Neutrophil (primary cell): ENCODE measurements at regions not wholly inside any gene's neighbourhood (a gene's known extent, or its start where the extent isn't known, plus 50 kb on each side); places are given as distances from the start of the nearest gene placed in this dataset.

Source experiments
- H3K27ac ChIP-seq: fragments of 200-600 bp; sonication (generic); 2 replicates; pipeline ENCODE4 v1.5.1; 2016; ENCODE audit warnings: mild to moderate bottlenecking, moderate library complexity
- H3K27me3 ChIP-seq: fragments of 200-600 bp; sonication (generic); 2 replicates; pipeline ENCODE4 v1.6.0; 2016; ENCODE audit warnings: mild to moderate bottlenecking
- H3K36me3 ChIP-seq: fragments of 200-600 bp; sonication (generic); 2 replicates; pipeline ENCODE4 v1.5.1; 2017
- H3K4me1 ChIP-seq, 2 experiments: fragments of 200-600 bp in 1 of 2; sonication (generic) in 1 of 2; 1 replicate in 1 of 2; 2 replicates in 1 of 2; pipeline versions ENCODE4 v1.5.1 to v1.6.1; 2013 to 2016; ENCODE audit warnings: low read depth in 1 of 2, low read length in 1 of 2, mild to moderate bottlenecking in 1 of 2, moderate library complexity in 1 of 2; ENCODE audit not compliant: control insufficient read depth in 1 of 2, insufficient read depth in 1 of 2
- H3K4me3 ChIP-seq, 2 experiments: fragments of 200-600 bp in 1 of 2; sonication (generic) in 1 of 2; 1 replicate in 1 of 2; 2 replicates in 1 of 2; pipeline ENCODE4 v1.5.1; 2013 to 2016; ENCODE audit warnings: low read depth in 1 of 2, low read length in 1 of 2, mild to moderate bottlenecking in 1 of 2, moderate library complexity in 1 of 2
- H3K9me3 ChIP-seq: fragments of 200-600 bp; sonication (generic); 2 replicates; pipeline ENCODE4 v1.5.1; 2016
- TF ChIP-seq, protein P1 (sequence below): fragments of 200-600 bp; sonication (generic); IDR thresholded peaks from 2 replicates; pipeline ENCODE4 v1.5.1; 2016; ENCODE audit warnings: antibody characterized with exemption

DNA sequence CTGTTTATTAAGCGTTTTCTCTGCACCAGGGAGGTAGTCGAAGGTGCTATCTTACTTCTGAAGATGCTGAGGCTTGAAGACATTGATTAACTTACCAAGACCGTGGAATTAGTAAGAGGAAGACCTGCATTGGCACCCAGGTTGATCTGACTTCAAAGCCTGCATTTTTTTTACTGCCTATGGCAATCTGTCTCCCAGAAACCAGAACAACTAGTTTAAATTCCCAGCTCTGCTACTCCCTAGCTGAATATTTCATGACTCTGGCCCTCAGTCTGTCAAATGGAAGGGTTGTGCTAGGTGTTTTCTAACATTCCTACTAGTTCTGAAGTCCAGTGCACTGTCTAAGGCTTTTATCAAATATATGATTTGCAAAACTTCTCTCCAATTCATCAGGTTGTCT is 52.0 kb upstream of the GRAMD1B start:
- H3K27ac ChIP-seq: no peak overlapping the region
- no peaks in the 10 kb centered on the region for H3K4me1 ChIP-seq
- H3K9me3 ChIP-seq: no peaks in the 10 kb centered on the region
- no peaks in the 10 kb centered on the region for H3K36me3 ChIP-seq
- TF ChIP-seq, protein P1, sequence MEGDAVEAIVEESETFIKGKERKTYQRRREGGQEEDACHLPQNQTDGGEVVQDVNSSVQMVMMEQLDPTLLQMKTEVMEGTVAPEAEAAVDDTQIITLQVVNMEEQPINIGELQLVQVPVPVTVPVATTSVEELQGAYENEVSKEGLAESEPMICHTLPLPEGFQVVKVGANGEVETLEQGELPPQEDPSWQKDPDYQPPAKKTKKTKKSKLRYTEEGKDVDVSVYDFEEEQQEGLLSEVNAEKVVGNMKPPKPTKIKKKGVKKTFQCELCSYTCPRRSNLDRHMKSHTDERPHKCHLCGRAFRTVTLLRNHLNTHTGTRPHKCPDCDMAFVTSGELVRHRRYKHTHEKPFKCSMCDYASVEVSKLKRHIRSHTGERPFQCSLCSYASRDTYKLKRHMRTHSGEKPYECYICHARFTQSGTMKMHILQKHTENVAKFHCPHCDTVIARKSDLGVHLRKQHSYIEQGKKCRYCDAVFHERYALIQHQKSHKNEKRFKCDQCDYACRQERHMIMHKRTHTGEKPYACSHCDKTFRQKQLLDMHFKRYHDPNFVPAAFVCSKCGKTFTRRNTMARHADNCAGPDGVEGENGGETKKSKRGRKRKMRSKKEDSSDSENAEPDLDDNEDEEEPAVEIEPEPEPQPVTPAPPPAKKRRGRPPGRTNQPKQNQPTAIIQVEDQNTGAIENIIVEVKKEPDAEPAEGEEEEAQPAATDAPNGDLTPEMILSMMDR: no peak
- H3K4me3 ChIP-seq: no peak overlapping the region
- peaks cover 12% of the 10 kb centered on the region for H3K27me3 ChIP-seq

DNA sequence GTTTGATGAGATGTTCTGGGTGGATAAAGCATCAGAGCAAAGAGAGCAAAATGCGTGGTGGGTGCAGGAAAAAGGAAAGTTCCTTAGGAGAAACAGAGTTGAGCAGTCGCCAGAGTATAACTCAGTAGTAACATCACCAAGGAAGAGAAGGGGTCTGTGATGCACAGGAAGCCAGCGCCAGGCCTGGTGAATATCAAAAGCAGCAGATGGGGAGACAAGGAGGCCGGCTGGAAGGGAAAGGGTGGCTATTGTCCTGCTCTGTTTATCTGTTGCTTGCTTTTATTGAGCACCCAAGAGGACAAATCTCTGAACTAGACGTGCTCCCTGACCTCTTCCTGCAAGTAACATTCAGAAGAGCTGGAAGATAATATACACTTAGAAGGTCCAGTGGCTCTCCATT is 52.7 kb upstream of the GRAMD1B start:
- no peak overlapping the region for H3K27ac ChIP-seq

DNA sequence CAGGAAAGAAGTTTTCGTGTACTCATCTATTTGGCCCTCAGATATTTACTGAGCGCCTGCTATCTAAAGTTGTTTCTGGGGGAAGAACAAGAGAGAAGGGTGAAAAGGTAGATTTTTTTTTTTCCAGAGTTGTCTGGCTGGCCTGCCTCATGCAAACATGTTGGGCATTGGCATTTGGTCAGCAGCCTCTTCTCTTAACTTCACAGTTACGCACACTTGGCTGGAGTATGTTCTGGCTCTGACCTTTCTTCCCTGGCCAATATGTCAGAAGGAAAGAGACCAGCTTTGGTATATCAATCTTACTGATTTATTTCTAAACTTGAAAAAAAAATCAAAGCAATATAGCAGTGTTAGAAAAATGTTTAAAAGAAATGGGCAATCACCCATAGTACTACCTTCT is 54.2 kb upstream of the GRAMD1B start:
- H3K27me3 ChIP-seq: peaks cover 12% of the 10 kb centered on the region
- no peaks in the 10 kb centered on the region for H3K4me1 ChIP-seq
- no peaks in the 10 kb centered on the region for H3K9me3 ChIP-seq
- no peak overlapping the region for H3K4me3 ChIP-seq
- no peak overlapping the region for H3K27ac ChIP-seq
- H3K36me3 ChIP-seq: no peaks in the 10 kb centered on the region
- TF ChIP-seq, protein P1: no peak

More for the DNA sequence above, 52.7 kb upstream of the GRAMD1B start:
- Histone ChIP-seq H3K4me1 (no peaks in the 10 kb centered on the region), H3K4me3 (no peak overlapping the region), H3K36me3 (no peaks in the 10 kb centered on the region), H3K9me3 (no peaks in the 10 kb centered on the region), H3K27me3 (peaks cover 12% of the 10 kb centered on the region)
- TF ChIP-seq, protein P1: no peak

DNA sequence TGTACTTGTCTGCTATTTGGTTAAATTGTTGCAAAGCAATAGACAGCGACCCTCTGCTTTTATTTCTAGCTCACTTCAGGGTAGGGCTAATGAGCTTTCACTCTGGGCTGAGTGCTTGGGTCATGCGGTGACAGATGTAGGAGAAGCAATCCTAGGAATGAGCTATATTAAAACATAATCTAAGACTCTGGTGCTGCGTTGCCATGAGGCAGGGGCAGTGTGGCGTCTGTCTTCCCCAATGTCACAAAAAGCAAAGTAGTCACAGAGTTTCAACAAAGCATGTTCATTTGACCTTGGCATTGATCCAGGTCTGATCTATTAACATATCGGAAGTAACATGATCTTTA is 55.5 kb upstream of the GRAMD1B start:
- TF ChIP-seq, protein P1: no peak
- Histone ChIP-seq H3K27ac (no peak overlapping the region), H3K27me3 (peaks cover 12% of the 10 kb centered on the region), H3K4me3 (no peak overlapping the region), H3K36me3 (no peaks in the 10 kb centered on the region), H3K9me3 (no peaks in the 10 kb centered on the region), H3K4me1 (no peaks in the 10 kb centered on the region)

DNA sequence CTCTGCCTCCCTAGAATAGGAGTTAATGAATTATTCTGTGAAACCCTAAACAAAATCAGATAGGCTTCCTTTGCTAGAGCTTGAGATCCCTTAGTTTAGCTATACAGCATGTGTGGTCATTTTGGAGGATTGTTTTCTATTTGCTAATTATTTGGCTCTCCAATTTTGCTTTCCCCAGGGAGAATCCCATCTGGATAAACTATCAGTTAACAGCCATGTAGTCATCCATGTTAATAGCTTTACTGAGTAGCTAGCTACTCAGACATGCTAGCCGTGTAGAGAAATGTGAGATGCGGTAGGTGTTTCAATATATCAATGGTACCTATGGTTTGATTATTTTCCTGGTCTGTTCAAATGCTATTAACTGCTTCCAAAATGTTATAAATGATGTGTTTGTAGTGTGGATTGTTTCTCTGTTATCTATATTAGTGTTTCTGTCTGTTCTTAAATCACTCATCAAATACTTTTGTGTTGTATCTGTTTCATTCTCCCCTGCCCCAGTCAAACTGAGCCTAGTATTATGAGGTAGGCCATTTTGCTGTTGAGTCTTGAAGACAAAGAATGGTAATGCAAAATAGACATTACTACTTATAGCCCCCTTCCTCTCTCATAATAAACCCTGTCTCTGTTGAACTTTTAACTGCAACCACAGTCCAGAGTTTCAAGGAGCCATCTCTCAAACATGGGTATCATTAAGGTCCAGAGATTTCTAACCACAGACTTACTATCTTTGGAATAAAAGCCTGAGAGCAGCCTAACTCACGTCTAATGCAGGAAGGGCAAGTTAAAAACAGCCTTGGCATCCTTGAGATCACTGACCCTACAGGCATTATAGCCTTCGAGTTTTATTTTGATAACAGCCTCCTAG is 56.1 kb upstream of the GRAMD1B start:
- Histone ChIP-seq H3K4me1 (no peaks in the 10 kb centered on the region), H3K36me3 (no peaks in the 10 kb centered on the region), H3K27ac (no peak overlapping the region), H3K9me3 (no peaks in the 10 kb centered on the region), H3K27me3 (peaks cover 12% of the 10 kb centered on the region), H3K4me3 (no peak overlapping the region)
- TF ChIP-seq, protein P1: no peak
